Left lung (tissue), 4 donors: ENCODE measurements at regions not wholly inside any gene's neighbourhood (a gene's known extent, or its start where the extent isn't known, plus 50 kb on each side); places are given as distances from the start of the nearest gene placed in this dataset.

Experiments used
- ATAC-seq: fragments of 200-7000 bp; cut with Tn5 transposase; one replicate; pipeline ENCODE4 v1.9.1; 2020; ENCODE audit warnings: moderate library complexity
- DNase-seq, 4 donors: peaks; one replicate each; pipeline ENCODE4 v3.0.0-alpha.2; 2013 to 2020
- H3K27ac ChIP-seq, 2 donors: fragments of 200-600 bp; sonication (generic) in 1 of 2; one replicate each; pipeline versions ENCODE4 v1.5.0 to v1.8.0; 2020 to 2021
- H3K27me3 ChIP-seq, 2 donors: fragments of 200-600 bp; sonication (generic) in 1 of 2; one replicate each; pipeline versions ENCODE4 v1.5.0 to v1.8.0; 2020 to 2021
- H3K36me3 ChIP-seq, 2 donors: fragments of 200-600 bp; sonication (generic) in 1 of 2; one replicate each; pipeline versions ENCODE4 v1.5.0 to v1.8.0; 2020 to 2021
- H3K4me1 ChIP-seq, 2 donors: fragments of 200-600 bp; one replicate each; pipeline ENCODE4 v1.8.0; 2021
- H3K4me3 ChIP-seq, 2 donors: fragments of 200-600 bp; sonication (generic) in 1 of 2; one replicate each; pipeline versions ENCODE4 v1.5.0 to v1.8.0; 2020 to 2021; ENCODE audit warnings: mild to moderate bottlenecking in 1 of 2
- H3K9me3 ChIP-seq, 2 donors: fragments of 200-600 bp; sonication (generic) in 1 of 2; one replicate each; pipeline versions ENCODE4 v1.5.0 to v1.8.0; 2020 to 2021
- intact Hi-C, 2 donors: fragments of 100-400 bp; cut with DNase I; formaldehyde crosslinking; loops; one replicate each; pipeline versions ENCODE4 v1.11.2 to v1.14.2; 2022
- TF ChIP-seq, protein P1 (sequence below), 2 donors: fragments of 200-600 bp; sonication (generic) in 1 of 2; IDR thresholded peaks; one replicate each; pipeline versions ENCODE4 v1.5.0 to v1.8.0; 2021; ENCODE audit warnings: antibody characterized with exemption in 2 of 2
- donor health status: DM: no; HTN: yes; CAD: no.
- donor health status: DM: no; HTN: no; CAD: no.

DNA sequence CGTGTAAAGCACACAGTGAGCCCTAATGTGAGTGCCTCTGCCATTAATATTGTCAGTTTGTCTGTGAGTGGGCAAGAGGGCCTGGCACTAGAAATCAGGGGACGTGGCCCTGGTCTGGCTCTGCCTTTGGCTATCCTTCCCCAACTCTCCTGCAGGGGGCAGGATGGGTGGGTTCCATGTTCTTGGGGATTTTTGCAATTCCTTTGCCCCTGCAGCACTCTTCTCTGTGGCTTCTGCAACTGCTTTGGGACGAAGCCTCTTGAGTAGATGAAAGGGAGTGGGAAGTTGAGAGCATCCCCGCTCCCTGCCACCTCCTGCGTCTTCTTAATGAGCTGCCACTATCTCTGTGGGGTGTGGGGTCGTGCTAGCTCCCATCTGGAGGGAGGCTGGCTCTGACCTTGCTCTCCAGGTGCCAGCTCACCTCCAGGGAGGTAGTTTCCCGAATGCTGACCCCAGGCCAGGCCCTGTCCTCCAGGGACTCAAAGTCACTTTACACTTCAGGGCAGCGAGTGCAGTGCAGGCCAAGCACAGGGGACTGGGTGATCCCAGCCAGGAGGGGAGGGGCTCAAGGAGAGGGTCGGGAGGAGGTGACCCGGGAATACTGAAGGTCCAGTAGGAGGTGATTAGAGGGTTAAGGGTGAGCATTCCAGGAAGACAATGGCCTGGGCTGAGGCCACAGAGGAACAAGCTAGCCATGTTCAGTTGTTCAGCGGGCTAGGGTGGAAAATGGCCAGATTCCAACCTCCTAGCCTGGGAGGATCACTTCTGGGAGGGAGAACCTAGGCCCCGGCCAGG, 121.0 kb upstream of the NLRP1 start:
- intact Hi-C loops, result loop anchor here in 1 of 2 donors (5.0 kb wide), 1 partner anchor 113 kb away; no protein-coding TSS in a partner anchor
- ATAC-seq (no peak), DNase-seq (no peak)
- H3K4me3 ChIP-seq, result no peak overlapping the region
- H3K27me3 ChIP-seq, result peaks cover 0 to 22% of the 10 kb centered on the region in 2 donors
- TF ChIP-seq, protein P1, sequence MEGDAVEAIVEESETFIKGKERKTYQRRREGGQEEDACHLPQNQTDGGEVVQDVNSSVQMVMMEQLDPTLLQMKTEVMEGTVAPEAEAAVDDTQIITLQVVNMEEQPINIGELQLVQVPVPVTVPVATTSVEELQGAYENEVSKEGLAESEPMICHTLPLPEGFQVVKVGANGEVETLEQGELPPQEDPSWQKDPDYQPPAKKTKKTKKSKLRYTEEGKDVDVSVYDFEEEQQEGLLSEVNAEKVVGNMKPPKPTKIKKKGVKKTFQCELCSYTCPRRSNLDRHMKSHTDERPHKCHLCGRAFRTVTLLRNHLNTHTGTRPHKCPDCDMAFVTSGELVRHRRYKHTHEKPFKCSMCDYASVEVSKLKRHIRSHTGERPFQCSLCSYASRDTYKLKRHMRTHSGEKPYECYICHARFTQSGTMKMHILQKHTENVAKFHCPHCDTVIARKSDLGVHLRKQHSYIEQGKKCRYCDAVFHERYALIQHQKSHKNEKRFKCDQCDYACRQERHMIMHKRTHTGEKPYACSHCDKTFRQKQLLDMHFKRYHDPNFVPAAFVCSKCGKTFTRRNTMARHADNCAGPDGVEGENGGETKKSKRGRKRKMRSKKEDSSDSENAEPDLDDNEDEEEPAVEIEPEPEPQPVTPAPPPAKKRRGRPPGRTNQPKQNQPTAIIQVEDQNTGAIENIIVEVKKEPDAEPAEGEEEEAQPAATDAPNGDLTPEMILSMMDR (IDR thresholded peaks at IDR 0.05), result no peak
- H3K36me3 ChIP-seq, result no peaks in the 10 kb centered on the region
- H3K27ac ChIP-seq, result no peak overlapping the region
- H3K4me1 ChIP-seq, result no peaks in the 10 kb centered on the region
- H3K9me3 ChIP-seq, result peaks cover 0 to 3% of the 10 kb centered on the region in 2 donors

DNA sequence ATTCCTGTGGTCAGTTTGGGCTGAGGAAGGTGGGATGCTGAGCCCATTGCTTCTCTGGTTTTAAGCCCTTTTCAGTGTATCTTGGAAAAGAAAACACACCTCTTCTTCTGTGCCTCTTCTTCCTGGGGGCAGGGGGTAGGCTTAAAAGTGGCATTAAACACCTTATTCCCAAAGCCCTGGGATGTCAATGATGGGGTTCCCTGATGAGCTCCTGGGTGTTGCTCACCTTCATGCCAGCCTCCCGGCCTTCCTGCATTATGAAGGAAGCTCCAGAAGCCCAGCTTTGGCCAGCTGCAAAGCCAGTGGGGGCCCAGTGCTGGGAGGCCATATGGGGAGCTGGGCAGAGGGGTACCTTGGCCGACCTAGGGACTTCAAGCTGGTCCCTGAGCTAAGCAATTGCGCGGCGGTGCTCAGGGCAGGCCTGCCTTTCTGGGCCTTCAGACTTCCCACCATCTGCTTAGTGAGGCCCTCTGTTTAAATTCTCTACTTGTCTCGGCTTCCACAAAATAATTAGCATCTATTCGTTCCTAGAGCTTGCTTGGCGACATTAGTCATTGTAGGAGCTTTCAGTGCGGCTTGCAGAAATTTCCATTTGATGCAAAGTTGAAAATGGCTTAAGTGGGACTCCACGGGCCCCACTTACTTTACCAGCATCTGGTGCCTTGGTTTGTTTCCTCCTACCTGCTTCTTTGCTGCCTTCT, 121.7 kb upstream of the NLRP1 start:
- ATAC-seq, result no peak
- Histone ChIP-seq H3K9me3 (peaks cover 0 to 3% of the 10 kb centered on the region in 2 donors), H3K4me3 (no peak overlapping the region), H3K27me3 (peaks cover 0 to 22% of the 10 kb centered on the region in 2 donors), H3K27ac (no peak overlapping the region), H3K4me1 (no peaks in the 10 kb centered on the region), H3K36me3 (no peaks in the 10 kb centered on the region)
- TF ChIP-seq, protein P1 (IDR thresholded peaks at IDR 0.05), result no peak
- intact Hi-C loops, result loop anchor here in 1 of 2 donors (5.0 kb wide), 1 partner anchor 114 kb away; no protein-coding TSS in a partner anchor
- no peak for DNase-seq

DNA sequence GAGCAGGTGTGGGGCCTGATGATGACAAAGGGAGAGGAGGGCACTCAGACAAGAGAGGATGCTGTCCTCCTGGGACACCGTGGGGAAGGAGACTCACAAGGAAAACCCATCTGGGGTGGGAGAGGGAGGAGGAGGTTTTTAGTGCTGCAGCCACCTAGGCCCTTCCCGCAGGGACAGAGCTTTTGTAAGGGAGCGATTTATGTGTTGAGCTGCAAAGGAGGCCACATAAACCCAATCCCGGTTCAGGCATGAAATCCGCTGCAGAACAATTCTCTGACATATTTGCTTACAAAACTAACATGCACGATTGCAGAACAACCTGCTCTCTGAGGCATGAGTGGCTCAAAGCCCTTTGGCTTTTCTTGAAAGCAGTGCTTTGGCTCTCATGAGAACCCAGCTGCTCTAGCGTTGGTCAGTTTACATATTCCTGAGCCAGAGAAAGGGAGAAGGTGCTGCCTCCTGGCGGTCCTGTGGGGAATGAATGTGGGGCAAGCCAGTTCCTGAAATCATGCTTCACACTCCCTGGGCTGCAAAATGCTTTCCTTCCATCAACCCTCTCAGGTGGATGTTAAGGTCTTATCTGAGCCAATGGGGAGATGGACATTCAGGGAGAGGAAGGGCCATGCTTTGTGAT, 122.4 kb upstream of the NLRP1 start:
- DNase-seq (peak in 3 of 4 donors; percentile 16 to 46 (median 41)), ATAC-seq (peak; percentile 82)
- Histone ChIP-seq H3K9me3 (peaks cover 0 to 3% of the 10 kb centered on the region in 2 donors), H3K36me3 (no peaks in the 10 kb centered on the region), H3K27me3 (peaks cover 0 to 22% of the 10 kb centered on the region in 2 donors), H3K4me1 (no peaks in the 10 kb centered on the region), H3K4me3 (no peak overlapping the region), H3K27ac (no peak overlapping the region)
- intact Hi-C loops, result loop anchor here in 1 of 2 donors (5.0 kb wide), 1 partner anchor 114 kb away; no protein-coding TSS in a partner anchor
- TF ChIP-seq, protein P1 (IDR thresholded peaks at IDR 0.05), result peak; percentile 50 to 69

DNA sequence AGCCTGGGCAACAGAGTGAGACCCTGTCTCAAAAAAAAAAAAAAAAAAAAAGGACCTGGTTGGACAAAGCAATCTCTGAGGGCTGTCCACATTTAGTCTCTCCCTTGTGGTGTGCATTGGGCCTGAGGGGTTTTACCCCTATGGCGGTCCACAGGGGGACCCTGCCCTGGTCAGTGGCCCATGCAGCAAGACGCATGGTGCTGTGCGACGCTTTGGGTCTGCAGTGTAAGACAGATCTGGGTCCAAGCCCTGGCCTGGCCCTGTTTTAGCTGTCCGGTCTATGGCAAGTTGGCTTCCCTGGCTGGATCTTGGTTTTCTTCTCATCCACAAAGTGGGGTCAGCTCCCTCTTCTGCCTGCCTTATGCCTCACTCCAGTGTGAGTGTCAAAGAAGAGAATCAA, 123.2 kb upstream of the NLRP1 start:
- DNase-seq, result no peak
- no peak for ATAC-seq
- H3K4me1 ChIP-seq, result no peaks in the 10 kb centered on the region
- TF ChIP-seq, protein P1 (IDR thresholded peaks at IDR 0.05), result no peak
- H3K36me3 ChIP-seq, result no peaks in the 10 kb centered on the region
- no peak overlapping the region for H3K4me3 ChIP-seq
- intact Hi-C loops, result loop anchor here in 1 of 2 donors (5.0 kb wide), 1 partner anchor 115 kb away; no protein-coding TSS in a partner anchor
- H3K27ac ChIP-seq, result no peak overlapping the region
- H3K9me3 ChIP-seq, result peaks cover 0 to 3% of the 10 kb centered on the region in 2 donors
- peaks cover 0 to 29% of the 10 kb centered on the region in 2 donors for H3K27me3 ChIP-seq
